ENCODE measurements at regions not wholly inside any gene's neighbourhood (a gene's known extent, or its start where the extent isn't known, plus 50 kb on each side); places are given as distances from the start of the nearest gene placed in this dataset.

GRCh38 chr12:92991134-92991533 lies 62.0 kb upstream of the EEA1 start:
- H3K4me3 Mint-ChIP-seq (ENCODE audit: unreplicated experiment): no peak overlapping the region
- H3K4me1 Mint-ChIP-seq (ENCODE audit: unreplicated experiment): peaks cover 13% of the 10 kb centered on the region
- H3K9me3 Mint-ChIP-seq (ENCODE audit: unreplicated experiment): no peaks in the 10 kb centered on the region
- TF ChIP-seq, protein P1, sequence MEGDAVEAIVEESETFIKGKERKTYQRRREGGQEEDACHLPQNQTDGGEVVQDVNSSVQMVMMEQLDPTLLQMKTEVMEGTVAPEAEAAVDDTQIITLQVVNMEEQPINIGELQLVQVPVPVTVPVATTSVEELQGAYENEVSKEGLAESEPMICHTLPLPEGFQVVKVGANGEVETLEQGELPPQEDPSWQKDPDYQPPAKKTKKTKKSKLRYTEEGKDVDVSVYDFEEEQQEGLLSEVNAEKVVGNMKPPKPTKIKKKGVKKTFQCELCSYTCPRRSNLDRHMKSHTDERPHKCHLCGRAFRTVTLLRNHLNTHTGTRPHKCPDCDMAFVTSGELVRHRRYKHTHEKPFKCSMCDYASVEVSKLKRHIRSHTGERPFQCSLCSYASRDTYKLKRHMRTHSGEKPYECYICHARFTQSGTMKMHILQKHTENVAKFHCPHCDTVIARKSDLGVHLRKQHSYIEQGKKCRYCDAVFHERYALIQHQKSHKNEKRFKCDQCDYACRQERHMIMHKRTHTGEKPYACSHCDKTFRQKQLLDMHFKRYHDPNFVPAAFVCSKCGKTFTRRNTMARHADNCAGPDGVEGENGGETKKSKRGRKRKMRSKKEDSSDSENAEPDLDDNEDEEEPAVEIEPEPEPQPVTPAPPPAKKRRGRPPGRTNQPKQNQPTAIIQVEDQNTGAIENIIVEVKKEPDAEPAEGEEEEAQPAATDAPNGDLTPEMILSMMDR (IDR thresholded peaks at IDR 0.05): no peak
- H3K27ac Mint-ChIP-seq (ENCODE audit: unreplicated experiment): no peak overlapping the region
- no peaks in the 10 kb centered on the region for H3K36me3 Mint-ChIP-seq (ENCODE audit: unreplicated experiment)
- peaks cover 5% of the 10 kb centered on the region for H3K27me3 Mint-ChIP-seq (ENCODE audit: unreplicated experiment)
- no peak for DNase-seq (ENCODE audit: extremely low spot score, unreplicated experiment)

DNA sequence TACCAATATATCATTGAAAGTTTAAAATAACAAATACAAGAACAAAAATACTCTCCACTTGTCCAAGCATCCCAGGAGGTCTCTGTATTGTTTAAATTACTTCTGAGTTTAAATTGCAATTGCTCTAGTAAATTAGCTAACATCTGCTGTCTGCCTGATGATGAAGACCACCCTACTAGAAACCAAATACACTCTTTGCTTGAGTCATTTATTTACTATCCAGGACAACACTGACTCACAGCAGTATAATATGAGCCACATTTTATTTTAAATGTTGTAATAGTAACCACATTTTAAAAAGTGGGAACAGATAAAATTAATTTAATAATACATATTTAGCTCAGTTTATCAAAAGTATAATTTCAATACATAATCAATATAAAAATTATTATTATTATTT lies 62.9 kb upstream of the EEA1 start:
- Mint-ChIP-seq H3K9me3 (ENCODE audit: unreplicated experiment) (no peaks in the 10 kb centered on the region), H3K36me3 (ENCODE audit: unreplicated experiment) (no peaks in the 10 kb centered on the region), H3K4me1 (ENCODE audit: unreplicated experiment) (peaks cover 13% of the 10 kb centered on the region), H3K27ac (ENCODE audit: unreplicated experiment) (no peak overlapping the region), H3K4me3 (ENCODE audit: unreplicated experiment) (no peak overlapping the region), H3K27me3 (ENCODE audit: unreplicated experiment) (peaks cover 5% of the 10 kb centered on the region)
- DNase-seq (ENCODE audit: extremely low spot score, unreplicated experiment): no peak
- TF ChIP-seq, protein P1 (IDR thresholded peaks at IDR 0.05): no peak

DNA sequence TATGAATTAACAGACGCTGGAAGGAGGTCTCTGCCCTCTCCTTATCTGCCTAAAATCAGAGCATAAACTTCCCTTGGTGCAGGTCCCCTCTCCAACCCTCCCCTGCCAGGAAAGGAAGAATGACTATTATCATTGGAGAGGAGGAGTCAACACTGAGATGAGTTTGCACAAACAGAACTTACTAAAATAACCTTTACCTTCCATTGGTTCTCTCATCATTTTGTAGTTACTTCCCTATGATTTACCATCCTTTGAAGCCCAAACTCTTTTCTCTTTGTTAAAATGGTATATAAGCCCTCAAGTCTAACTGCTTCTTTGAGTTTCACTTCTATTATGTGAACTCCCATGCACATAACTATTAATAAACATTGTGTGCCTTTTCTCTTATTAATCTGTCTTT lies 64.2 kb upstream of the EEA1 start:
- H3K4me1 Mint-ChIP-seq (ENCODE audit: unreplicated experiment): peaks cover 3% of the 10 kb centered on the region
- no peak overlapping the region for H3K4me3 Mint-ChIP-seq (ENCODE audit: unreplicated experiment)
- no peak overlapping the region for H3K27ac Mint-ChIP-seq (ENCODE audit: unreplicated experiment)
- no peak for DNase-seq (ENCODE audit: extremely low spot score, unreplicated experiment)
- H3K36me3 Mint-ChIP-seq (ENCODE audit: unreplicated experiment): no peaks in the 10 kb centered on the region
- peaks cover 5% of the 10 kb centered on the region for H3K27me3 Mint-ChIP-seq (ENCODE audit: unreplicated experiment)
- TF ChIP-seq, protein P1 (IDR thresholded peaks at IDR 0.05): no peak
- no peaks in the 10 kb centered on the region for H3K9me3 Mint-ChIP-seq (ENCODE audit: unreplicated experiment)

DNA sequence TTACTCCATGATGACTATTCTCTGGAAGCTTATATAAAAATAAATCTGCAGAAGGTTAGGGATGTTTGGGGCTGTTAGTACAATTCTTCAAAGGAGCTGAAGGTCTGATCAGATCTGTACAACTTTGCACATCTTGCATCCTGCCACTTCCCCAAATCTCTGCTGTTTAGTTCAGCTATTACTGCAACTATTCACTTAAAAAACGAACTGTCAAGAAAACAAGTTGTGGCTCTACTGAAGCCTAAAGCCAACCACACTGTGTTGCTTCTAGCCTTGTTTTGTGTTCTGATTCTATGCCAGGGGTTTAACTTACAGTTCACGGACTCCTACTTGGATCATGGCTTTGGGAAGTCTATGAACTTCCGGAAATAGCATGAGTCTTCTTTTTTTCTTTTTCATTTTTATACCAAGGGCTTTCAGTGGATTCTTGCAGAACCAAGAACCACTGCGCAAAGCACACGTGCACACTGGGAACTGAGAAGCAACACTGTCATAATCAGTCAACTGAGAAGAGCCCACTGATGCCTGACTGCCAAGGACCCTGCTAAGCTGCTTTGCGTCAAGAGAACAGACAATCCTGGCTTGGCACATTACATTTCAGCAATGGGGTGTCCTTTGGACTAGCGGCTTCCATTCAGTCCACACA lies 66.3 kb upstream of the EEA1 start:
- H3K4me3 Mint-ChIP-seq (ENCODE audit: unreplicated experiment): no peak overlapping the region
- no peak overlapping the region for H3K27ac Mint-ChIP-seq (ENCODE audit: unreplicated experiment)
- no peaks in the 10 kb centered on the region for H3K9me3 Mint-ChIP-seq (ENCODE audit: unreplicated experiment)
- H3K36me3 Mint-ChIP-seq (ENCODE audit: unreplicated experiment): no peaks in the 10 kb centered on the region
- peaks cover 3% of the 10 kb centered on the region for H3K4me1 Mint-ChIP-seq (ENCODE audit: unreplicated experiment)
- no peak for DNase-seq (ENCODE audit: extremely low spot score, unreplicated experiment)
- no peaks in the 10 kb centered on the region for H3K27me3 Mint-ChIP-seq (ENCODE audit: unreplicated experiment)
- TF ChIP-seq, protein P1 (IDR thresholded peaks at IDR 0.05): no peak

DNA sequence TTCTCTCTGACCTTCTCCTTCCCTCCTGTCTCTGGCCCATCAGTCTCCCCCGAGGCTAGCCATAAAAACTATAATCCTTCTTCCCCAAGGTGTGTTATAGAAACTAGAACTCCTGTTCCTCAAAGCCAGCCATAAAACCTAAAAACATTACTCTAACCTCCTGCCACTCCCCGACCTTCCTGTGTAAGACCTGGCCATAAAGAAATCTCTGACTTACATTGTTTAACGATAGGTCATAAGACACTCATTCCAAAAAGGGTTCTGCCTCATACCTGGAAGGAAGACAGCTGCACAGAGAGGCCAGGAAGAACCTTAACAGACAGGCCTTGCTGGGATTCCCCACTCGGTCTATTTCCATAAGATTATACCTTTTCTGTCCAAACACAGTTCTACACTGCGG lies 70.9 kb upstream of the EEA1 start:
- Mint-ChIP-seq H3K36me3 (ENCODE audit: unreplicated experiment) (no peaks in the 10 kb centered on the region), H3K9me3 (ENCODE audit: unreplicated experiment) (no peaks in the 10 kb centered on the region), H3K4me3 (ENCODE audit: unreplicated experiment) (no peak overlapping the region), H3K4me1 (ENCODE audit: unreplicated experiment) (peaks cover 23% of the 10 kb centered on the region), H3K27me3 (ENCODE audit: unreplicated experiment) (no peaks in the 10 kb centered on the region), H3K27ac (ENCODE audit: unreplicated experiment) (no peak overlapping the region)
- TF ChIP-seq, protein P1 (IDR thresholded peaks at IDR 0.05): no peak
- DNase-seq (ENCODE audit: extremely low spot score, unreplicated experiment): no peak
